ENCODE measurements at regions not wholly inside any gene's neighbourhood (a gene's known extent, or its start where the extent isn't known, plus 50 kb on each side); places are given as distances from the start of the nearest gene placed in this dataset.

DNA sequence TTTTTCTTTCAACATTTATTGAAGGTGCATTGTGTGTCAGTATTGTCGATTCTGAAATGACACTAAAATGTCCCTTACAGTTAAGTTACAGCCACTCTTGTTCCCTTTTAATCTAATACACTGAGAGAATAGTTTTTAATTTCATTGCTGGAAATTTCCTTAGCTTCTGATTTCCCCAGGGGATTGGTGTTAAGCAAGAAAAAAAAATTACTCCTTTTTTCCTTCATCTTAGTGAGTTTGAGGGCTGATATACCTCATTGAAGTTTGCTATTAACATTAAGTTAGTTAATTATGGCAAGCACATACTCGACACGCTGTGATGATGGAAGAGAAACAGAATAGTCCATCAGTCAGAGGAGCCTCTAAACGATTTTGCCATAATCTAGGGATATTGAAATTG lies 57.0 kb upstream of the EXOC4 start:
- no peaks in the 10 kb centered on the region for H3K9me3 ChIP-seq
- H4K20me1 ChIP-seq (ENCODE audit: insufficient read depth): no peaks in the 10 kb centered on the region
- no peak for DNase-seq
- no peak overlapping the region for H3K27ac ChIP-seq (ENCODE audit: low read depth in 2 of 2, low read length in 1 of 2)
- H3K27me3 ChIP-seq (ENCODE audit: insufficient read depth): no peaks in the 10 kb centered on the region; the same call in 1 of the 2 replicates
- H3K79me2 ChIP-seq (ENCODE audit: insufficient read depth): no peaks in the 10 kb centered on the region
- no peak overlapping the region for H2AFZ ChIP-seq (ENCODE audit: low read depth)
- H3K4me1 ChIP-seq (ENCODE audit: control insufficient read depth in 1 of 2, insufficient read depth in 2 of 2, low read depth in 1 of 2, low read length in 1 of 2): peaks cover 0 to 13% of the 10 kb centered on the region in 2 experiments; a peak in 2 of 4 replicates
- TF ChIP-seq SIN3A (IDR thresholded peaks at IDR 0.05; ENCODE audit: borderline replicate concordance, low read depth, low read length) (no peak), FOXM1 (IDR thresholded peaks at IDR 0.05; ENCODE audit: low read depth) (no peak), FOSL2 (IDR thresholded peaks at IDR 0.05; ENCODE audit: borderline replicate concordance, low read depth) (no peak), MEF2A (IDR thresholded peaks at IDR 0.05; ENCODE audit: borderline replicate concordance, low read depth) (no peak), NRF1 (IDR thresholded peaks at IDR 0.05; ENCODE audit: low read depth, low read length) (no peak), POLR2AphosphoS5 (IDR thresholded peaks at IDR 0.05; ENCODE audit: low read depth, low read length) (no peak), GABPA (IDR thresholded peaks at IDR 0.05; ENCODE audit: low read depth) (no peak), CHD2 (IDR thresholded peaks at IDR 0.05; ENCODE audit: low read length, partially characterized antibody) (no peak), TCF12 (IDR thresholded peaks at IDR 0.05) (no peak), EZH2phosphoT487 (IDR thresholded peaks at IDR 0.05; ENCODE audit: borderline replicate concordance, low read depth) (no peak), RXRA (IDR thresholded peaks at IDR 0.05; ENCODE audit: borderline replicate concordance, low read depth) (no peak), CTCF (IDR thresholded peaks at IDR 0.05) (no peak), ELF1 (IDR thresholded peaks at IDR 0.05) (no peak), RCOR1 (IDR thresholded peaks at IDR 0.05; ENCODE audit: low read length) (no peak), FOXJ3 (CRISPR knock-in tag; IDR thresholded peaks at IDR 0.05) (no peak), RAD21 (IDR thresholded peaks at IDR 0.05; ENCODE audit: low read length) (no peak), RFX5 (IDR thresholded peaks at IDR 0.05; ENCODE audit: low read length) (no peak)
- TF ChIP-seq, protein P1, sequence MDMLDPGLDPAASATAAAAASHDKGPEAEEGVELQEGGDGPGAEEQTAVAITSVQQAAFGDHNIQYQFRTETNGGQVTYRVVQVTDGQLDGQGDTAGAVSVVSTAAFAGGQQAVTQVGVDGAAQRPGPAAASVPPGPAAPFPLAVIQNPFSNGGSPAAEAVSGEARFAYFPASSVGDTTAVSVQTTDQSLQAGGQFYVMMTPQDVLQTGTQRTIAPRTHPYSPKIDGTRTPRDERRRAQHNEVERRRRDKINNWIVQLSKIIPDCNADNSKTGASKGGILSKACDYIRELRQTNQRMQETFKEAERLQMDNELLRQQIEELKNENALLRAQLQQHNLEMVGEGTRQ (IDR thresholded peaks at IDR 0.05; ENCODE audit: borderline replicate concordance, low read depth, low read length): no peak
- H3F3A ChIP-seq (replicated peaks; ENCODE audit: insufficient read depth): no peaks in the 10 kb centered on the region
- no peak overlapping the region for H3K9ac ChIP-seq
- H3K36me3 ChIP-seq (replicated peaks in 1 of 2; ENCODE audit: control insufficient read depth in 1 of 2, insufficient read depth in 2 of 2, low read length in 1 of 2): no peaks in the 10 kb centered on the region
- ChIA-PET CTCF (interaction anchor here (1.4 kb wide), 1 partner anchor 23 kb away, joined by 3 read pairs; no protein-coding TSS in a partner anchor), POLR2A (no interaction called here)
- H3K4me2 ChIP-seq: no peak overlapping the region
- WGBS (ENCODE audit: low lambda C conversion rate): 45% methylated on average over 4 of the region's 4 CpGs
- no peaks in the 10 kb centered on the region for H3K9me2 ChIP-seq
- H3K4me3 ChIP-seq (ENCODE audit: low read depth in 2 of 2, low read length in 1 of 2): no peak overlapping the region

Data from SK-N-SH (cell line).